ENCODE measurements at regions not wholly inside any gene's neighbourhood (a gene's known extent, or its start where the extent isn't known, plus 50 kb on each side); places are given as distances from the start of the nearest gene placed in this dataset.
"Not testable (repeated sequence)": the region's sequence is repeated elsewhere in the genome, so short reads cannot be mapped to it uniquely, and the experiment has no call there.

DNA sequence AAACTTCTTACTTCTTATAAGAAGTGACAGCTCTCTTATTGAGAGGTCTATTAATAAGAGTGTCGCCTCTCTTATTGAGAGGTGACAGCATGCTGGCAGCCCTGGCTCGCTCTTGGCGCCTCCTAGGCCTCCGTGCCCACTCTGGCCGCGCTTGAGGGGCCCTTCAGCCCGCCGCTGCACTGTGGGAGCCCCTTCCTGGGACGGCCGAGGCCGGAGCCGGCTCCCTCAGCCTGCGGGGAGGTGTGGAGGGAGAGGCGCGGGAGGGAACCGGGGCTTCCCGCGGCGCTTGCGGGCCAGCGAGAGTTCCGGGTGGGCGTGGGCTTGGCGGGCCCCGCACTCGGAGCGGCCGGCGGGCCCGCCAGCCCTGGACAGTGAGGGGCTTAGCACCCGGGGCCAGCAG lies 554.2 kb upstream of the ACTRT1 start:
- not testable (repeated sequence) for TF ChIP-seq CTCF, EP300, POLR2AphosphoS5, POLR2A (IDR thresholded peaks at IDR 0.05)

Data from sigmoid colon (tissue), 4 donors.